ENCODE measurements at regions not wholly inside any gene's neighbourhood (a gene's known extent, or its start where the extent isn't known, plus 50 kb on each side); places are given as distances from the start of the nearest gene placed in this dataset.
"Not testable (repeated sequence)": the region's sequence is repeated elsewhere in the genome, so short reads cannot be mapped to it uniquely, and the experiment has no call there.

- CTCF ChIA-PET; H3K36me3 Mint-ChIP-seq; H3K4me1 Mint-ChIP-seq (ENCODE audit: low read depth); H3K9me3 Mint-ChIP-seq; DNase-seq; POLR2A ChIA-PET; intact Hi-C loops (cut with micrococcal nuclease); H3K27ac Mint-ChIP-seq; H3K27me3 Mint-ChIP-seq; H3K4me3 Mint-ChIP-seq: not testable (repeated sequence)
Measured at GRCh38 chr9:63333083-63333482, 1951.9 kb downstream of the FOXD4L5 start.

DNA sequence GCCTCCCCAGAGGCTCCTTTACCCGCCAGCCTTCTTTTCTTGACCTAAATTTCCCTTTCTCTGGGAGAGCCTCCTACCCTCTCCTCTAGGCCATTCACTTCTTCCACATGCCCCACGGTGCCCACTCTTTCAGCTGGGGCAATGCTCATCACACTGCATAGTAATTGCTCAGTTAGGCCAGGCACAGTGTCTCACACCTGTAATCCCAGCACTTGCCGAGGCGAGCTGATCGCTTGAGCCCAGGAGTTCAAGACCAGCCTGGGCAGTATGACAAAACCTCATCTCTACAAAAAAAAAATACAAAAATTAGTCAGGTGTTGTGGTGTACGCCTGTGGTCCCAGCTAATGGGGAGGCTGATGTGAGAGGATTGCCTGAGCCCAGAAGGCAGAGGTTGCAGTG lies 1956.7 kb downstream of the FOXD4L5 start:
- POLR2A ChIA-PET; H3K36me3 Mint-ChIP-seq; H3K27ac Mint-ChIP-seq; H3K9me3 Mint-ChIP-seq; CTCF ChIA-PET; H3K4me1 Mint-ChIP-seq (ENCODE audit: low read depth); DNase-seq; intact Hi-C loops (cut with micrococcal nuclease); H3K27me3 Mint-ChIP-seq; H3K4me3 Mint-ChIP-seq: not testable (repeated sequence)

- H3K27me3 Mint-ChIP-seq; intact Hi-C loops (cut with micrococcal nuclease); DNase-seq; H3K4me3 Mint-ChIP-seq; CTCF ChIA-PET; H3K4me1 Mint-ChIP-seq (ENCODE audit: low read depth); H3K27ac Mint-ChIP-seq; POLR2A ChIA-PET; H3K9me3 Mint-ChIP-seq; H3K36me3 Mint-ChIP-seq: not testable (repeated sequence)
Measured at GRCh38 chr9:63327211-63327610, 1957.8 kb downstream of the FOXD4L5 start.

DNA sequence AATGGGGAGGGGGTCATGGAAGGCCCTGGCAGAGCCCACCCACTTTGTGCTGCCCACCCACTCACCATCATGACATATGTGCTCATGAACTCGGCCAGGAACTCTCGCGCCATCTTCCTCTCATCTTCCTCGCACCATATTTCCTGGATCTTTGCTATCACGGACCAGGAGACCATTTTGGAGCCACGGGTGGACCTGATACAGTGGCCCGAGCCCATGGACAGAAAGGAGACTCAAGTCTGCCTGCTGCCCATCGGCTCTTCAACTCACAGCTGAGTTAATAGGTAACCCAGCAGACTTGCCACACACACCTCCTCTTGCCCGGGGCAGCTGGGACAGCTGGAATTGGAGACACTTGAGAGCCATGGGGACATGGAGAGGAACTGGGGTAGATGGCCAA lies 1958.3 kb downstream of the FOXD4L5 start:
- H3K27ac Mint-ChIP-seq; H3K9me3 Mint-ChIP-seq; DNase-seq; POLR2A ChIA-PET; H3K4me3 Mint-ChIP-seq; intact Hi-C loops (cut with micrococcal nuclease); CTCF ChIA-PET; H3K4me1 Mint-ChIP-seq (ENCODE audit: low read depth); H3K36me3 Mint-ChIP-seq; H3K27me3 Mint-ChIP-seq: not testable (repeated sequence)

- H3K4me1 Mint-ChIP-seq (ENCODE audit: low read depth); intact Hi-C loops (cut with micrococcal nuclease); H3K9me3 Mint-ChIP-seq; DNase-seq; CTCF ChIA-PET; POLR2A ChIA-PET; H3K27ac Mint-ChIP-seq; H3K4me3 Mint-ChIP-seq; H3K36me3 Mint-ChIP-seq; H3K27me3 Mint-ChIP-seq: not testable (repeated sequence)
Measured at GRCh38 chr9:63325696-63326095, 1959.3 kb downstream of the FOXD4L5 start.

DNA sequence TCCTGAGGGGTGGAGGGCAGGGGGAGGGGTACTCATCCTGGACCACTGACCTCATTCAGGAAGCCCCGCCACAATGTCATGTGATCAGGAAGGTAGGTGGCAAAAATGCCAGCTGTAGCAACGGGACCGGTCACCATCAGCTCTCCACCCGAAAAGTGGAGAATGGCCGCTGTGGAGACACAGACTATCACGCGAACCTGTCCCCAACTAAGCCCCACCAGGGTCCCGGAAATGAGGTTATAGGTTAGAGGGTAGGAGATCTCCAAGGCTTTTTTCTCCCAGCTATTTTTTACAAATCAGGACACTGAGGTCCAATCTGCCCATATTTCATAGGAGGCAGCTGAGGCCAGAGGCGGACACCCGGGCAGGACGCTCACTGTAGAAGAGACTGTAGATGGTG lies 1966.9 kb downstream of the FOXD4L5 start:
- not testable (repeated sequence) for DNase-seq, H3K27me3 Mint-ChIP-seq, H3K9me3 Mint-ChIP-seq

DNA sequence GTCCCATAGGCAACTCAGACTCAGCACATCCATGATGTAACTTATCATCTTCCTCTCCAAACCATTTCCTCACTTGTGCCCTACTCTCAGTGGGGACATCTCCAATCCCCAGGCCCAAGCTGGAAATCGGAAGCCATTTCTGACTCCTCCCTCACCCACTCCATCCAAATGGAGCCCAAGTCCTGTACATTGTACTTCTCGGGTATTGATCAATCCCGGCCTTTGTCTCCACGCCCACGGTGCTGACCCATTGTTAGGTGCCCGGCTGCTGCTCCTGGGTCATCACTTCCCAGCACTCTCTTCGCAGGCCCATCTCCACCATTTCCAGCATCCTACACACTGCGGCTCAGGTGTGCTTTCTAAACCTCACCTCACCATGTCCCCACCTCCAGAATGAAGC lies 1969.6 kb downstream of the FOXD4L5 start:
- POLR2A ChIA-PET; H3K27me3 Mint-ChIP-seq; H3K9me3 Mint-ChIP-seq; H3K4me3 Mint-ChIP-seq; DNase-seq; intact Hi-C loops (cut with micrococcal nuclease); H3K4me1 Mint-ChIP-seq (ENCODE audit: low read depth); CTCF ChIA-PET; H3K27ac Mint-ChIP-seq; H3K36me3 Mint-ChIP-seq: not testable (repeated sequence)

More for the DNA sequence above, 1966.9 kb downstream of the FOXD4L5 start:
- H3K36me3 Mint-ChIP-seq; intact Hi-C loops (cut with micrococcal nuclease); POLR2A ChIA-PET; CTCF ChIA-PET; H3K27ac Mint-ChIP-seq; H3K4me1 Mint-ChIP-seq (ENCODE audit: low read depth); H3K4me3 Mint-ChIP-seq: not testable (repeated sequence)

- not testable (repeated sequence) for H3K36me3 Mint-ChIP-seq
Measured at GRCh38 chr9:63296848-63297247, 1988.2 kb downstream of the FOXD4L5 start.

DNA sequence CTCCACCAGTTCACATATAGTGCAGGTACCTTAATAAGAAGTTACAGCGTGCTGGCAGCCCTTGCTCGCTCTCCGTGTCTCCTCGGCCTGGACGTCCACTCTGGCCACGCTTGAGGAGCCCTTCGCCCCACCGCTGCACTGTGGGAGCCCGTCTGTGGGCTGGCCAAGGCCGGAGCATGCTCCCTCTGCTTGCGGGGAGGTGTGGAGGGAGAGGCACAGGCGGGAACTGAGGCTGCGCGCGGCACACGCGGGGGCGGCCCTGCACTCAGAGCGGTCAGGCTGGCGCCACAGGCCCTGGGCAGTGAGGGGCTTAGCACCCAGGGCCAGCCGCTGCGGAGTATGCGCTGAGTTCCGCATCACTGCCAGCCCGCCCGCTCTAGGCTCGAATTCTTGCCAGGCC lies 1988.6 kb downstream of the FOXD4L5 start:
- H3K4me3 Mint-ChIP-seq; H3K36me3 Mint-ChIP-seq; DNase-seq; H3K27me3 Mint-ChIP-seq; H3K27ac Mint-ChIP-seq; CTCF ChIA-PET; H3K9me3 Mint-ChIP-seq; intact Hi-C loops (cut with micrococcal nuclease); H3K4me1 Mint-ChIP-seq (ENCODE audit: low read depth); POLR2A ChIA-PET: not testable (repeated sequence)

More at GRCh38 chr9:63296848-63297247, 1988.2 kb downstream of the FOXD4L5 start:
- CTCF ChIA-PET; H3K4me1 Mint-ChIP-seq (ENCODE audit: low read depth); H3K27ac Mint-ChIP-seq; DNase-seq; intact Hi-C loops (cut with micrococcal nuclease); POLR2A ChIA-PET; H3K4me3 Mint-ChIP-seq; H3K9me3 Mint-ChIP-seq; H3K27me3 Mint-ChIP-seq: not testable (repeated sequence)

GRCh38 chr9:63289971-63290370 lies 1995.0 kb downstream of the FOXD4L5 start:
- POLR2A ChIA-PET, H3K27ac Mint-ChIP-seq, H3K4me3 Mint-ChIP-seq: not testable (repeated sequence)

More at GRCh38 chr9:63289971-63290370, 1995.0 kb downstream of the FOXD4L5 start:
- DNase-seq; H3K27me3 Mint-ChIP-seq; intact Hi-C loops (cut with micrococcal nuclease); H3K4me1 Mint-ChIP-seq (ENCODE audit: low read depth); H3K9me3 Mint-ChIP-seq; CTCF ChIA-PET; H3K36me3 Mint-ChIP-seq: not testable (repeated sequence)

All from activated CD4-positive, alpha-beta memory T cell treated with anti-CD3 and anti-CD28 coated beads for 36 hours (primary cell).